Gastroesophageal sphincter (tissue), 4 donors: ENCODE measurements at regions not wholly inside any gene's neighbourhood (a gene's known extent, or its start where the extent isn't known, plus 50 kb on each side); places are given as distances from the start of the nearest gene placed in this dataset.

Source experiments
- ATAC-seq: fragments of 150-250 bp; one replicate; pipeline ENCODE4 v1.9.1; 2016; ENCODE audit warnings: mild to moderate bottlenecking, moderate library complexity
- H3K27ac ChIP-seq, 4 donors: fragments of 200-600 bp; sonication (generic) in 3 of 4; 1 replicate in 3 of 4; 2 replicates in 1 of 4; pipeline ENCODE4 v1.5.1; 2016 to 2019
- H3K27me3 ChIP-seq: fragments of 200-600 bp; sonication (generic); one replicate; pipeline ENCODE4 v1.5.1; 2019
- H3K36me3 ChIP-seq, 2 donors: fragments of 200-600 bp; sonication (generic); one replicate each; pipeline ENCODE4 v1.5.1; 2019; ENCODE audit warnings: control low read depth in 1 of 2
- H3K4me1 ChIP-seq, 3 donors: fragments of 200-600 bp; sonication (generic); 1 replicate in 2 of 3; 2 replicates in 1 of 3; pipeline ENCODE4 v1.5.1; 2016 to 2019; ENCODE audit warnings: control low read depth in 2 of 3
- H3K4me3 ChIP-seq, 2 donors: fragments of 200-600 bp; sonication (generic); one replicate each; pipeline ENCODE4 v1.5.1; 2019; ENCODE audit warnings: mild to moderate bottlenecking in 1 of 2, moderate library complexity in 1 of 2
- H3K9me3 ChIP-seq, 3 donors: fragments of 200-600 bp; sonication (generic); one replicate each; pipeline ENCODE4 v1.5.1; 2017 to 2019; ENCODE audit warnings: control low read depth in 2 of 3
- EP300 ChIP-seq: sonication (generic); formaldehyde crosslinking; IDR thresholded peaks from one replicate; pipeline ENCODE4 v1.6.1; 2017; ENCODE audit warnings: antibody characterized with exemption, mild to moderate bottlenecking
- POLR2A ChIP-seq, 2 donors: fragments of 450-650 bp; IDR thresholded peaks; one replicate each; pipeline ENCODE4 v1.6.1; 2017; ENCODE audit warnings: antibody characterized with exemption in 2 of 2, mild to moderate bottlenecking in 2 of 2, moderate library complexity in 1 of 2
- POLR2AphosphoS5 ChIP-seq: sonication (generic); formaldehyde crosslinking; IDR thresholded peaks from one replicate; pipeline ENCODE4 v1.6.1; 2017; ENCODE audit warnings: antibody characterized with exemption
- WGBS, 2 donors: methylation state at CpG; one replicate each; pipeline ENCODE4 v1.1.5; 2018; ENCODE audit warnings: low coverage in 1 of 2; 5-methylcytosine and 5-hydroxymethylcytosine counted together
- TF ChIP-seq, protein P1 (sequence below), 4 experiments: fragments of 200-600 bp in 2 of 4; fragments of 450-650 bp in 2 of 4; sonication (generic) in 1 of 4; IDR thresholded peaks; one replicate each; pipeline ENCODE4 v1.5.1; 2017 to 2019; ENCODE audit warnings: antibody characterized with exemption in 4 of 4, mild to moderate bottlenecking in 2 of 4, moderate library complexity in 2 of 4

- no peaks in the 10 kb centered on the region for H3K9me3 ChIP-seq
These were observed 760.2 kb upstream of the SLC39A10 start for GRCh38 chr2:194896871-194897270.

DNA sequence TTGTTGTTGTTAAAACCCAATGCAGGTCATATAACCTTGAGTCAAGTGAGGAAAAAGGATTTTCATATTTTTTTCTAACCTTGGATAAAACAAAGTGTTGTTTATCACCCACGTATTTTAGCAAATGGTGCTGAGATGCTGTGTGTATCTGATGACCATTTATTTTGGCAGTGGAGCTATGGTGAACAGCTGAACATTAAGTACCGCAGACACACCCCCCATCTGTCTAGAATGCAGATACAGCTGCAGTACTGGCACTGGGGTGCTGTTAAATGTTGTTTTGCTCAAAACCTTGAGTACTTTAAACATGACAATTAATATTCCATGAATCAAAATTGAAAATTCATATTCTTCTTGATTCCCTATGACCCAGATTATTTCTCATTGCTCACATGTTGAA lies 773.3 kb upstream of the SLC39A10 start:
- no peaks in the 10 kb centered on the region for H3K27me3 ChIP-seq
- H3K4me1 ChIP-seq, result no peaks in the 10 kb centered on the region
- 38 to 60% methylated on average over 1 to 2 of the region's 2 CpGs for WGBS, 2 donors
- ATAC-seq, result no peak
- H3K36me3 ChIP-seq, result no peaks in the 10 kb centered on the region
- no peak overlapping the region for H3K4me3 ChIP-seq
- H3K27ac ChIP-seq, result no peak overlapping the region
- no peaks in the 10 kb centered on the region for H3K9me3 ChIP-seq
- TF ChIP-seq, protein P1, sequence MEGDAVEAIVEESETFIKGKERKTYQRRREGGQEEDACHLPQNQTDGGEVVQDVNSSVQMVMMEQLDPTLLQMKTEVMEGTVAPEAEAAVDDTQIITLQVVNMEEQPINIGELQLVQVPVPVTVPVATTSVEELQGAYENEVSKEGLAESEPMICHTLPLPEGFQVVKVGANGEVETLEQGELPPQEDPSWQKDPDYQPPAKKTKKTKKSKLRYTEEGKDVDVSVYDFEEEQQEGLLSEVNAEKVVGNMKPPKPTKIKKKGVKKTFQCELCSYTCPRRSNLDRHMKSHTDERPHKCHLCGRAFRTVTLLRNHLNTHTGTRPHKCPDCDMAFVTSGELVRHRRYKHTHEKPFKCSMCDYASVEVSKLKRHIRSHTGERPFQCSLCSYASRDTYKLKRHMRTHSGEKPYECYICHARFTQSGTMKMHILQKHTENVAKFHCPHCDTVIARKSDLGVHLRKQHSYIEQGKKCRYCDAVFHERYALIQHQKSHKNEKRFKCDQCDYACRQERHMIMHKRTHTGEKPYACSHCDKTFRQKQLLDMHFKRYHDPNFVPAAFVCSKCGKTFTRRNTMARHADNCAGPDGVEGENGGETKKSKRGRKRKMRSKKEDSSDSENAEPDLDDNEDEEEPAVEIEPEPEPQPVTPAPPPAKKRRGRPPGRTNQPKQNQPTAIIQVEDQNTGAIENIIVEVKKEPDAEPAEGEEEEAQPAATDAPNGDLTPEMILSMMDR (IDR thresholded peaks at IDR 0.05), result no peak
- TF ChIP-seq EP300 (no peak), POLR2AphosphoS5 (no peak), POLR2A (IDR thresholded peaks at IDR 0.05) (no peak)

More at GRCh38 chr2:194896871-194897270, 760.2 kb upstream of the SLC39A10 start:
- Histone ChIP-seq H3K27me3 (no peaks in the 10 kb centered on the region), H3K4me1 (no peaks in the 10 kb centered on the region), H3K4me3 (no peak overlapping the region), H3K36me3 (no peaks in the 10 kb centered on the region), H3K27ac (no peak overlapping the region)
- ATAC-seq, result no peak
- TF ChIP-seq, protein P1 (IDR thresholded peaks at IDR 0.05), result no peak
- TF ChIP-seq POLR2AphosphoS5 (no peak), POLR2A (IDR thresholded peaks at IDR 0.05) (no peak)
- 67 to 85% methylated on average over 1 to 2 of the region's 2 CpGs for WGBS, 2 donors

GRCh38 chr2:194870974-194871535 lies 786.0 kb upstream of the SLC39A10 start:
- ATAC-seq, result no peak
- H3K4me3 ChIP-seq, result no peak overlapping the region
- H3K4me1 ChIP-seq, result no peaks in the 10 kb centered on the region
- no peaks in the 10 kb centered on the region for H3K27me3 ChIP-seq
- H3K9me3 ChIP-seq, result no peaks in the 10 kb centered on the region
- no peak overlapping the region for H3K27ac ChIP-seq
- 28 to 71% methylated on average over 1 of the region's 1 CpG for WGBS, 2 donors
- TF ChIP-seq POLR2AphosphoS5 (no peak), EP300 (no peak), POLR2A (IDR thresholded peaks at IDR 0.05) (no peak)
- TF ChIP-seq, protein P1 (IDR thresholded peaks at IDR 0.05), result no peak
- H3K36me3 ChIP-seq, result no peaks in the 10 kb centered on the region

GRCh38 chr2:194867328-194867727 lies 789.7 kb upstream of the SLC39A10 start:
- no peak for TF ChIP-seq EP300
- TF ChIP-seq, protein P1 (IDR thresholded peaks at IDR 0.05), result peak in 2 of 4 experiments; percentile 10 to 52
- TF ChIP-seq POLR2A (IDR thresholded peaks at IDR 0.05), result no peak
- Histone ChIP-seq H3K27ac (no peak overlapping the region), H3K36me3 (no peaks in the 10 kb centered on the region), H3K4me3 (no peak overlapping the region), H3K9me3 (no peaks in the 10 kb centered on the region), H3K27me3 (no peaks in the 10 kb centered on the region), H3K4me1 (no peaks in the 10 kb centered on the region)
- 17 to 22% methylated on average over 1 of the region's 1 CpG for WGBS, 2 donors
- ATAC-seq, result no peak

GRCh38 chr2:194854941-194855340 lies 802.1 kb upstream of the SLC39A10 start:
- ATAC-seq, result no peak
- no peak overlapping the region for H3K4me3 ChIP-seq
- WGBS, 2 donors, result 89% methylated on average over 4 of the region's 5 CpGs; no CpG with 5 or more reads in 1 of the 2 donors
- no peaks in the 10 kb centered on the region for H3K9me3 ChIP-seq
- H3K27me3 ChIP-seq, result no peaks in the 10 kb centered on the region
- H3K27ac ChIP-seq, result no peak overlapping the region
- TF ChIP-seq, protein P1 (IDR thresholded peaks at IDR 0.05), result no peak
- no peak for TF ChIP-seq POLR2AphosphoS5
- no peak for TF ChIP-seq POLR2A (IDR thresholded peaks at IDR 0.05)
- no peak for TF ChIP-seq EP300
- H3K36me3 ChIP-seq, result no peaks in the 10 kb centered on the region
- no peaks in the 10 kb centered on the region for H3K4me1 ChIP-seq
